Left renal cortex interstitium (tissue), 4 donors: ENCODE measurements at regions not wholly inside any gene's neighbourhood (a gene's known extent, or its start where the extent isn't known, plus 50 kb on each side); places are given as distances from the start of the nearest gene placed in this dataset.
"Not testable (repeated sequence)": the region's sequence is repeated elsewhere in the genome, so short reads cannot be mapped to it uniquely, and the experiment has no call there.

Source experiments
- DNase-seq, 4 donors: peaks; one replicate each; pipeline ENCODE4 v3.0.0-alpha.2; 2013; ENCODE audit warnings: low read depth in 4 of 4, low spot score in 2 of 4, missing footprints in 1 of 4

DNA sequence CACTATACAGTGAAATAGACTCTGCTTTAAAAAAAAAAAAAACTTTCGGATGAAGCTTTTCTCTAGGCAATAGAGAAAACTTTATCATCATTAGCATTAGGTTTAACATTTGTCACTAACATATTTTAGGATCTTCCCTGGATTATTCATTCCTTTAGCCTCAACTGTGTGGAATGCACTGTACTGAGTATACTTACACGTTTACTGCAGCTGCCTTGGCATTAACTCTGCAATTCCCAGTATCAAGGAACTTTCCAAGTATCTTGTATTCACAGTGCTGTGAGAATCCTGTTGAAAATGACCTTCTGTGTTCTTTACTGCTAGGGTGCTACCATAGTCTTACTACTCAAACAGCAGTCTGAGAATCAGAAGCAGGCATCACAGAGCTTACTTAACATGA lies 328.2 kb upstream of the COL3A1 start:
- DNase-seq, result no peak

DNA sequence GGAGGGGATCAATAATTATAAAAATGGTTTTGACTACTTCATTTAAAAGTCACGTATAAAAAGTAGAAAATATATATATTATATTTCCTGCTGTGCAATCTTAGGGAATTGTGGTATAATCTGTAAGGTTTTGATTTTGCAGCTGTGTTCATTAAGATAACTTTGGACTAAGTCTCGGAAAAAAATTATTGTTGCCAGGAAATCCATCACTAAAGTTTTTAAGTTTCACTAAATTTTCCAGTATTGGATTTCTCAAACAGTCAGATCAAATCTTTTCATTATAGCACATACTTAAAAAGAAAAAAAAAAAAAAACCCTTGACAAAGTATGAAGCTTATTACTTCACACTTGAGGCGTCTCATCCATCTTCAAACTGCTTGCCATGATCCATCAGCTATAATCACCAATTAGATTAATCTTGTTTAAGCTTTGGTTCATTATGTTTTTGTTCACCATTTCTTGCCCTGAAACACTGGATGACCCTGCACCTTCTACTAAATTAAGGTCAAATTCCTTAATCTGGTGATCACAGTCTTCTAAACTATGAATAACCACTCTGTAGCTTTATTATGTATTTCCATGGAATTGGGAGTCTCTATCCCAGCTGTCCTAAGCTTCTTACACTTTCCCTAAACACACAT lies 326.6 kb upstream of the COL3A1 start:
- DNase-seq, result no peak

DNA sequence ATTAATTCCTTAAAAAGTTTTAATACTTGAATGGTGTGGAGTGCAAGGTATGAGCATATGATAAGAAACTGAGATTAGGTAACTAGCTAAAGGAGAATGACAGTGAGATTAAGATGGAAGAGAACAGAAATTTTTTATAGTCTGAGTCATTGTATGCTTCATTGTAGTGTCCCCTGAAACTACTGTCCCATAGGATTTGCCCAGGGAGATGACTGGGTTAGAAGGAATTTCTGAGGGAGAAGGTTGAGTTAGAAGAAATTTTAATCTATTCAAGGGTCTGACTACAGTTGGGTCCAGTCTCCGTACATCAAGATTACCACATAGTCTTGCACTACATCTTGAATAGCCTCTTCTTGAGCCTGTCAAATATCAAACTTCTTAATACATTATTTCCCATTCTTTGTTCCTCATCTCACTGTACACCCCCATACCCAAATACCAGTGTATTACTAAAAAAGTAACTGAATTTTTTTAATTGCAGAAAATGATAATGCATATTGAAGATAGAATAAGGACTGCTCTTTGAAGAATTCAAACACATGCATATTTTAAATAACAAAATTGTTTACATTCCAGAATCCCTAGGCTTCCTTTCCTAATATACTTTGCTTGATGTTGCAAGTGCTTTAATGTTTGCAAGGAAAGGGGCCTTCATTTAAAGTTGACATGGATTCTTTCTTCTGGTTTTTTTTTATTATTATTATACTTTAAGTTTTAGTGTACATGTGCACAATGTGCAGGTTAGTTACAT lies 314.3 kb upstream of the COL3A1 start:
- DNase-seq, result no peak

GRCh38 chr2:188663301-188663700 lies 310.9 kb upstream of the COL3A1 start:
- no peak for DNase-seq

- no peak for DNase-seq
These were observed 309.8 kb upstream of the COL3A1 start for GRCh38 chr2:188664416-188664815.

DNA sequence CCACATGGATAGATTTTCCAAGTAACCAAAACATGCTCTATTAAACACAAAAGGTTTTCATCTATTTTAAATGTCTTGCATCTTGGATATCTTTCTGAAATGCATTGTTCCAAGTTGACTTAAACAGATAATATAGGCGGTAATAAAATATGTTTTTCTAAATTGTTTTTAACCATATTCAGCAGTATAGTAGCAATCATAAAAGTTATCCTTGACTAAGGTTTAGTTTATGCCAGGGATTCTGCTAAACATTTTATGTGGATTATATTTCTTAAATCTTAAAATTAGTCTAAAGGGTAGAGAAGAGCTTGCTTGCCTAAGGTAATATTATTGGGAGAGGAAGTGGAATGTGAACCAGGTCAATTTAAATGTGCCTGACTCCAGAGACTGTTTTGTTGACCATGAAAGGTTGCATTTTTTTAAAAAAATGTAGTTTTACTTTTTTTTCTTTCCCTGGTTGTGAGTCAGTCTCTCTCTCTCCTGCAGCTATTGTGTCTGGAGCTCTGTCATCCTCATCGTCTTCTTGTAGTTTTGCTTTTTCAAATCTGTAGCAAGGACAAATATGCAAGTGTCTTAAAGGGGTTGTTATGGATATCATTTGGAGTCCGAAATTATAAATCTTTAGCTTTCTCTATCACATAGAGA lies 309.1 kb upstream of the COL3A1 start:
- no peak for DNase-seq

DNA sequence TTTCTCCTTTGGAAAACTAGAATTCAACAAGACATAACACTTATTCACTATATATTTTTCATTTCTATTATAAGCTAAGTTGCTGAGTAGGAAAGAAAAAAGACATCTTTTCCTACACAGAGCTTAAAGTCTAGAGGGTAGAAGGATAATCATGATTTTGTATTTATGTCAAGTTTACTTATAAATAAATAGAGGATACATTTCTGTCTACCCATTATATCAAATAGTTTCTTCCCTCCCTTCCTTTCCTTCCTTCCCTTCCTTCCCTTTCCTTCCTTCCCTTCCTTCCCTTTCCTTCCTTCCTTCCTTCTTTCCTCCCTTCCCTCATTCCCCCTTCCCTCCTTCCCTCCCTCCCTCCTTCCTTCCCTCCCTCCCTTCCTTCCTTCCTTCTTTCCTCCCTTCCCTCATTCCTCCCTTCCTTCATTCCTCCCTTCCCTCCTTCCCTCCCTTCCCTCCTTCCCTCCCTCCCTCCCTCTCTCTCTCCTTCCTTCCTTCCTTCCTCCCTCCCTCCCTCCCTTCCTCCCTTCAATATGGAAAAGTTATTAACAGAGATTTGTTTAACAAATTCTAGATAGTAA lies 308.4 kb upstream of the COL3A1 start:
- DNase-seq, result no peak

- no peak for DNase-seq
These were observed 307.7 kb upstream of the COL3A1 start for GRCh38 chr2:188666503-188666902.

GRCh38 chr2:188668017-188668680 lies 306.0 kb upstream of the COL3A1 start:
- DNase-seq, result no peak

- DNase-seq, result no peak
These were observed 298.7 kb upstream of the COL3A1 start for GRCh38 chr2:188675391-188676009.

DNA sequence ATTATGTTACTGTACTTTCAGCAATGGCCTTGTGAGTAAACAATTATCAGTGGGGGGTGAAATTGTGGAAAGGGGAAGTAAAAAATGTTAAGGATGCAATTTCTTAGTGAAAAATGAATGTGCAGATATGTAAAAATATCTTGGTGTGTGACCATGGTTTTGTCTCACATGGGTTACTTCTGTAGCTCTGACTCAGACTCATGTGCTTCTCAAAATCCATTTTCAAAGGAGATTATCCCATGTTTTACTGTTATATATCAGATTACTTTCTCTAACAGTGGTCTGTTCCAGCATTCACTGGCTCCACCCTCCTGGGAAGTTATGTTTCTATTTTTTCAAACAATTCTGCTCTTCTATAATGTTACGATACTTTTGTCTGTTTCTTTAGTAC lies 298.2 kb upstream of the COL3A1 start:
- DNase-seq, result no peak

DNA sequence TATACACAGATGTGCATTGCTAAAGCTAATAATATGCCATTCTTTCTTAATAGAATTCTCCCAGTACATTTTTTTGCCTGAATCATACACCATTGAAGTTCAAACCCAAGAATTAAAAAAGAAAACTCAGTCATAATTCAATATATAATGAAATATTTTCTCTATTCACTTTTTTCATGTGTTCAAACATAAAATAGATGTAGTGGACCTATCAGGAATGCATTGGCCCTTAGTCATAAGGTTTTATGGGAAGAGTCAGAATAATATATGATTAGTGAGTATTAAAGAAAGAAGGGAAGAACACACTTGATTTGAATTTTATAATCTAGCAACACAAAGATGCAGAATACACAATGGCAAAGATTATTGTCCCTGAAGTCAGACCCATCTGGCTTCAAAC lies 297.0 kb upstream of the COL3A1 start:
- DNase-seq, result no peak

DNA sequence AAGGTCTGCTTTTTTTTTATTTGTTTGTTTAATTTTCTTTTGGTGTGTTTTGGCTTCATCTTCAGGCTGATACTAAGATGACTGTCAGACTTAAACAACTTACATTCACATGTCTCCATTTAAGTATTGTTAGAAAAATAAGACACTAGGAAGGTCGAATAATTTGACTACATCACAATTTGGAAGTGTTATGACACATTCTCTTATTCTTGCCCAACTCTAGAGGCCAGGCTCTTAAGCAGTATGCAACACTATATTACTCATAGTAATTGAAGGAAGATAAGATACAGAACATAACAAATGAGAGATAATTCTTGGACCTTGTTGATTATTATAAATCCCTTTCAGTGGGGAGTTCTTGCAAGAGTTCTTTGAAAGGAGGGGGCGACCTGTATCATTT lies 295.3 kb upstream of the COL3A1 start:
- no peak for DNase-seq

GRCh38 chr2:188682838-188683237 lies 291.3 kb upstream of the COL3A1 start:
- DNase-seq, result no peak

DNA sequence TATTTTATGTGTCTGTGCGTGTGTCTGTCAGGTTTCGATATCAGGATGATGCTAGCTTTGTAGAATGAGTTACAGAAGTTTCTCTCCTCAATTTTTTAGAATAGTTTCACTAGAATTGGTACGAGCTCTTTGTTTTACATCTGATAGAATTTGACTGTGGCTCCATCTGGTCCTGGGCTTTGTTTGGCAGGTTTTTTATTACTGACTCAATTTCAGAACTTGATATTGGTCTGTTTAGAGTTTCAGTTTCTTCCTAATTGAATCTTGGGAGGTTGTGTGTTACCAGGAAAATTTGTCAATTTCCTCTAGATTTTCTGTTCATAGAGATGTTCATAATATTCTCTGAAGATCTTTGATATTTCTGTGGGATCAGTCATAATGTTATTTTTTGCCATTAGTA lies 289.4 kb upstream of the COL3A1 start:
- no peak for DNase-seq

- DNase-seq, result no peak
These were observed 281.1 kb upstream of the COL3A1 start for GRCh38 chr2:188693111-188693510.

DNA sequence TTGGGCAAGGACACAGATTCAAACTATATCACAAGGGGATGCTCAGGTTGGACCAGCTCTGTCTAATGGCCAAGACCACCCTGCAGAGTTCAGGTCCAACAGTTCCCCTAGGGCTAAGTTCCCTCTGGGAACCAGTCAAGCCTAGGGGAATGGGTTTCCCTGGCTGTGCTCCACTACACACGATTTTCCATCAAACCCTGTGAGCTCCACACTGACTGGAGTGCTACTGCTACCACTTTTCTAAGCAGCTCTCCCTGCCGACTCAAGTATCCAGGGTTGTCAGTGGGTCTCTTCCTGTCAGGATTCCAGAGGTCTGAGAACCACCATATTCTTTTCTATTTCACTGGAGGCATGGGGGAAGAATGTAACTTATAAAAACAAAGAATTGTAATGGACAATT lies 280.4 kb upstream of the COL3A1 start:
- no peak for DNase-seq

- DNase-seq, result no peak
These were observed 278.2 kb upstream of the COL3A1 start for GRCh38 chr2:188695953-188696352.

- not testable (repeated sequence) for DNase-seq
These were observed 276.0 kb upstream of the COL3A1 start for GRCh38 chr2:188698151-188698550.

GRCh38 chr2:188701836-188702235 lies 272.3 kb upstream of the COL3A1 start:
- DNase-seq, result no peak

DNA sequence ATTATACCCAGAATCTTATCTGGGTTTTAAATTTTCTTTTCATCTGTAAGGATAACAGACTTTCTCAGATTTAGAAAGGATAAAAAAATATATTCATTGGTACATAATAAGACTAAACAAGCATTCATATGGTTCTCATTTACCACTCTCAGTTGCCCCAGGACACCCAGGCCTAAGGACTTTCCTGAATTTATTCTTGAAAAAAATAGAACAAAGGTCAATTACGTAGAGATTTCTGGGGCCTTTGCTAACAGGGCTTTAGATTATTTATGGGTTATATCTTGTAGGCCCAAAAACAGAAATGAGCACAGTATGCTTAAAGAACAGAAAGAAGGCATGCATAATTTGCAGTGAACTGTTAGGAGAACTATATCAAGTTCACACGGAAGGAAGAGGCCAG lies 269.0 kb upstream of the COL3A1 start:
- DNase-seq, result no peak
